Fibroblast of lung (primary cell): ENCODE measurements at regions not wholly inside any gene's neighbourhood (a gene's known extent, or its start where the extent isn't known, plus 50 kb on each side); places are given as distances from the start of the nearest gene placed in this dataset.

Experiments
- EZH2 ChIP-seq: IDR thresholded peaks from 2 replicates; pipeline ENCODE4 v1.5.1; 2012; ENCODE audit warnings: low read length, control low read depth, mild to moderate bottlenecking; ENCODE audit errors: missing control alignments
- TF ChIP-seq, protein P1 (sequence below), 2 donors: IDR thresholded peaks in 1 of 2; conservative IDR thresholded peaks in 1 of 2; 1 replicate in 1 of 2; 2 replicates in 1 of 2; pipeline ENCODE4 v1.5.1; 2011 to 2012; ENCODE audit warnings: low read length in 2 of 2, control low read depth in 1 of 2, inconsistent platforms in 1 of 2, low read depth in 1 of 2, mild to moderate bottlenecking in 1 of 2

DNA sequence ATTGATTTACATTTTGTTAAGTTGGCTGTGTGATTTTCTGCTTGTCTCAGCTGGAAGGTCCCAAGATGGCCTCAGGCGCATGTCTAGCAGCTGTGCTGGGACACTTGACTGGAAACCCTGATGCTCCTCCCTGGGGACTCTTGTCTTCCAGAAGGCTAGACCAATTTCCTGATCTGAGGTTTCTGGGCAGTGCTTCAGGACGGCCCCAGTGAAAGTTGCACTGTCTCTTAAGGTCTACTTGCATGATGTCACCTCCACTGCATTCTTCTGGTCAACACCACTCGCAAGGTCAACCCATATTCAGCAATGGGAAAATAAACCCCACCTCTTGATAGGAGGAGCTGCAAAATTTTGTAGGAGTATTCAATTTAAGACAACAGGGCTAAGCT, 116.0 kb downstream of the SALL1 start:
- TF ChIP-seq, protein P1, sequence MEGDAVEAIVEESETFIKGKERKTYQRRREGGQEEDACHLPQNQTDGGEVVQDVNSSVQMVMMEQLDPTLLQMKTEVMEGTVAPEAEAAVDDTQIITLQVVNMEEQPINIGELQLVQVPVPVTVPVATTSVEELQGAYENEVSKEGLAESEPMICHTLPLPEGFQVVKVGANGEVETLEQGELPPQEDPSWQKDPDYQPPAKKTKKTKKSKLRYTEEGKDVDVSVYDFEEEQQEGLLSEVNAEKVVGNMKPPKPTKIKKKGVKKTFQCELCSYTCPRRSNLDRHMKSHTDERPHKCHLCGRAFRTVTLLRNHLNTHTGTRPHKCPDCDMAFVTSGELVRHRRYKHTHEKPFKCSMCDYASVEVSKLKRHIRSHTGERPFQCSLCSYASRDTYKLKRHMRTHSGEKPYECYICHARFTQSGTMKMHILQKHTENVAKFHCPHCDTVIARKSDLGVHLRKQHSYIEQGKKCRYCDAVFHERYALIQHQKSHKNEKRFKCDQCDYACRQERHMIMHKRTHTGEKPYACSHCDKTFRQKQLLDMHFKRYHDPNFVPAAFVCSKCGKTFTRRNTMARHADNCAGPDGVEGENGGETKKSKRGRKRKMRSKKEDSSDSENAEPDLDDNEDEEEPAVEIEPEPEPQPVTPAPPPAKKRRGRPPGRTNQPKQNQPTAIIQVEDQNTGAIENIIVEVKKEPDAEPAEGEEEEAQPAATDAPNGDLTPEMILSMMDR (conservative IDR thresholded peaks at IDR 0.05 in 1 of 2, IDR thresholded peaks at IDR 0.05 in 1 of 2; ENCODE audit: low read depth in 1 of 2, low read length in 2 of 2), result no peak
- no peak for TF ChIP-seq EZH2
